ENCODE measurements at regions not wholly inside any gene's neighbourhood (a gene's known extent, or its start where the extent isn't known, plus 50 kb on each side); places are given as distances from the start of the nearest gene placed in this dataset.
"Not testable (repeated sequence)": the region's sequence is repeated elsewhere in the genome, so short reads cannot be mapped to it uniquely, and the experiment has no call there.

- H3K27me3 ChIP-seq; intact Hi-C loops (cut with DNase I); ATAC-seq; H3K27ac ChIP-seq; H3K4me1 ChIP-seq; H3K9me3 ChIP-seq; DNase-seq; H3K36me3 ChIP-seq: not testable (repeated sequence)
- peak overlapping the region; percentile 29 for H3K4me3 ChIP-seq
Measured at GRCh38 chr2:156254637-156255067, 77.9 kb downstream of the NR4A2 start.

DNA sequence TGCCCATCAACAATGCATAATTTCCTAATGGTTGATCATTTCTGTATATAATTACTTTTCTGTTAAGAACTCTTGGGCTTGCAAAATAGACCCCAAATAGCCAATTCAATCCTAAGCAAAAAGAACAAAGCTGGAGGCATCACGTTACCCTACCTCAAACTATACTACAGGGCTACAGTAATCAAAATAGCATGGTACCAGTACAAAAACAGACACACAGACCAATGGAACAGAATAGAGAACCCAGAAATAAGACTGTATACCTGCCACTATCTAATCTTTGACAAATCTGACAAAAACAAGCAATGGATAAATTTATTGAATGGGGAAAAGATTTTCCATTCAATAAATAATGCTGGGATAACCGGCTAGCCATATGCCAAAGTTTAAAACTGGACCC is 78.8 kb downstream of the NR4A2 start:
- intact Hi-C loops (cut with DNase I), result no loop called here
- H3K4me3 ChIP-seq, result no peak overlapping the region
- TF ChIP-seq, protein P1, sequence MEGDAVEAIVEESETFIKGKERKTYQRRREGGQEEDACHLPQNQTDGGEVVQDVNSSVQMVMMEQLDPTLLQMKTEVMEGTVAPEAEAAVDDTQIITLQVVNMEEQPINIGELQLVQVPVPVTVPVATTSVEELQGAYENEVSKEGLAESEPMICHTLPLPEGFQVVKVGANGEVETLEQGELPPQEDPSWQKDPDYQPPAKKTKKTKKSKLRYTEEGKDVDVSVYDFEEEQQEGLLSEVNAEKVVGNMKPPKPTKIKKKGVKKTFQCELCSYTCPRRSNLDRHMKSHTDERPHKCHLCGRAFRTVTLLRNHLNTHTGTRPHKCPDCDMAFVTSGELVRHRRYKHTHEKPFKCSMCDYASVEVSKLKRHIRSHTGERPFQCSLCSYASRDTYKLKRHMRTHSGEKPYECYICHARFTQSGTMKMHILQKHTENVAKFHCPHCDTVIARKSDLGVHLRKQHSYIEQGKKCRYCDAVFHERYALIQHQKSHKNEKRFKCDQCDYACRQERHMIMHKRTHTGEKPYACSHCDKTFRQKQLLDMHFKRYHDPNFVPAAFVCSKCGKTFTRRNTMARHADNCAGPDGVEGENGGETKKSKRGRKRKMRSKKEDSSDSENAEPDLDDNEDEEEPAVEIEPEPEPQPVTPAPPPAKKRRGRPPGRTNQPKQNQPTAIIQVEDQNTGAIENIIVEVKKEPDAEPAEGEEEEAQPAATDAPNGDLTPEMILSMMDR (IDR thresholded peaks at IDR 0.05), result no peak

DNA sequence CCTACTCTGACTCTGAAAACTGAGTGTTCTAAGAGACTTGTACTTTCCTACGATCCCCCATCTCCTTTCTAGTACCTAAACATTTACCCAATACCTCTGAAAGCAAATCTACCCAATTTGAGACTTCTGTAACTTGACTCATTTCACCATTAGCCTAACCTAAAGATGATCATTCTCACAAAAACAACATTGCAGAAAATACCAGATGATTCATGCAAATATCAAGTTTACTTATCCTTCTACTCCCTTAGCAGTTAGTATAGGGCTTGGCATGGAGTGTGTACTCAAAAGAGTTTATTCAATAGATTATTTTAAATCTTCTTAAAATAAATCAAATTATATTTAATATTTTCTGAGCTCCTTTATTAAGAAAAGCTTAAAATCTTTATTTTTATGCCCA is 89.6 kb downstream of the NR4A2 start:
- intact Hi-C loops (cut with DNase I), result no loop called here
- Histone ChIP-seq H3K27ac (no peak overlapping the region), H3K36me3 (no peaks in the 10 kb centered on the region), H3K4me1 (no peaks in the 10 kb centered on the region), H3K27me3 (no peaks in the 10 kb centered on the region), H3K9me3 (no peaks in the 10 kb centered on the region), H3K4me3 (no peak overlapping the region)
- DNase-seq (no peak), ATAC-seq (no peak)
- TF ChIP-seq, protein P1 (IDR thresholded peaks at IDR 0.05), result no peak

More for the DNA sequence above, 78.8 kb downstream of the NR4A2 start:
- H3K36me3 ChIP-seq, result no peaks in the 10 kb centered on the region
- ATAC-seq, result no peak
- no peak overlapping the region for H3K27ac ChIP-seq
- no peaks in the 10 kb centered on the region for H3K9me3 ChIP-seq
- no peaks in the 10 kb centered on the region for H3K4me1 ChIP-seq
- no peak for DNase-seq
- no peaks in the 10 kb centered on the region for H3K27me3 ChIP-seq

DNA sequence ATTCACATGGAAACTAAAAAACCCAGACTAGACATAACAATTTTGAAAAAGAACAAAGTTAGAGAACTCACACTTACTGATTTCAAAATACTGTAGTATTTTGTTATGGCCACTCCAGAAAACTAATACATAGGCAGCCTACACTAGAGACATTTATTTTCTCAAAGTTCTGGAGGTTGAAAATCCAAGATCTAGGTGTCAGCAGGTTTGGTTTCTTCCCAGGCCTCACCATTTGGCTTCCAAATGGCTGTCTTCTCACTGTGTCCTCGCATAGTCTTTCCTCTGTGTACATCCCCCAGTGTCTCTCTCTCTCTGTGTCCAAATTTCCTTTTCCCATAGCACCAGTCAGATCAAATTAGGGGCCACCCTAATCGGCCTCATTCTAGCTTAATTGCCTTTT is 95.0 kb downstream of the NR4A2 start:
- DNase-seq (no peak), ATAC-seq (no peak)
- no peaks in the 10 kb centered on the region for H3K27me3 ChIP-seq
- TF ChIP-seq, protein P1 (IDR thresholded peaks at IDR 0.05), result no peak
- H3K27ac ChIP-seq, result no peak overlapping the region
- H3K4me3 ChIP-seq, result no peak overlapping the region
- no peaks in the 10 kb centered on the region for H3K4me1 ChIP-seq
- intact Hi-C loops (cut with DNase I), result no loop called here
- no peaks in the 10 kb centered on the region for H3K36me3 ChIP-seq
- H3K9me3 ChIP-seq, result no peaks in the 10 kb centered on the region

- ATAC-seq (no peak), DNase-seq (no peak)
- no peak overlapping the region for H3K4me3 ChIP-seq
- no peak overlapping the region for H3K27ac ChIP-seq
- H3K36me3 ChIP-seq, result no peaks in the 10 kb centered on the region
- intact Hi-C loops (cut with DNase I), result no loop called here
- H3K9me3 ChIP-seq, result no peaks in the 10 kb centered on the region
- no peaks in the 10 kb centered on the region for H3K4me1 ChIP-seq
- no peaks in the 10 kb centered on the region for H3K27me3 ChIP-seq
- TF ChIP-seq, protein P1 (IDR thresholded peaks at IDR 0.05), result no peak
Measured at GRCh38 chr2:156229724-156230362, 102.7 kb downstream of the NR4A2 start.

- H3K27me3 ChIP-seq; H3K9me3 ChIP-seq; ATAC-seq; DNase-seq; H3K4me1 ChIP-seq; H3K4me3 ChIP-seq; H3K27ac ChIP-seq; intact Hi-C loops (cut with DNase I); H3K36me3 ChIP-seq: not testable (repeated sequence)
Measured at GRCh38 chr2:156223328-156223727, 109.2 kb downstream of the NR4A2 start.

DNA sequence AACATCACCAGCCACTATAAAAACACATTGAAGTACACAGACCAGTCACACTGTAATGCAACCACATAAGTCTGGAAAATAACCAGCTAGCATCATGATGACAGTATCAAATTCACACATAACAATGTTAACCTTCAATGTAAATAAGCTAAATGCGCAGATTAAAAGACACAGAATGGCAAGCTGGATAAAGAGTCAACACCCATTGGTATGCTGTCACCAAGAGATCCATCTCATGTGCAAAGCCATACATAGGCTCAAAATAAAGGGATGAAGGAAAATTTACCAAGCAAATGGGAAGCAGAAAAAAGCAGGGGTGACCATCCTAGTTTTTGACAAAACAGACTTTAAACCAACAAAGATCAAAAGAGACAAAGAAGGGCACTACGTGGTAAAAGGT is 110.8 kb downstream of the NR4A2 start:
- Histone ChIP-seq H3K4me3 (no peak overlapping the region), H3K36me3 (no peaks in the 10 kb centered on the region), H3K4me1 (no peaks in the 10 kb centered on the region), H3K9me3 (no peaks in the 10 kb centered on the region), H3K27ac (no peak overlapping the region), H3K27me3 (no peaks in the 10 kb centered on the region)
- no peak for DNase-seq
- TF ChIP-seq, protein P1 (IDR thresholded peaks at IDR 0.05), result no peak
- no peak for ATAC-seq
- intact Hi-C loops (cut with DNase I), result no loop called here

All from upper lobe of right lung (tissue), 1 donor.